Thyroid gland (tissue), 4 donors: ENCODE measurements at regions not wholly inside any gene's neighbourhood (a gene's known extent, or its start where the extent isn't known, plus 50 kb on each side); places are given as distances from the start of the nearest gene placed in this dataset.

ENCODE experiments used
- DNase-seq, 2 donors: peaks; one replicate each; pipeline ENCODE4 v3.0.0-alpha.2; 2019
- H3K27ac ChIP-seq, 3 donors: fragments of 200-600 bp; sonication (generic); 1 replicate in 2 of 3; 2 replicates in 1 of 3; pipeline ENCODE4 v1.5.1; 2016 to 2019; ENCODE audit warnings: mild to moderate bottlenecking in 1 of 3, moderate library complexity in 1 of 3
- H3K27me3 ChIP-seq: fragments of 200-600 bp; sonication (generic); one replicate; pipeline ENCODE4 v1.5.1; 2019
- H3K36me3 ChIP-seq, 2 donors: fragments of 200-600 bp; sonication (generic); one replicate each; pipeline ENCODE4 v1.5.1; 2016 to 2019
- H3K4me1 ChIP-seq, 2 donors: fragments of 200-600 bp; sonication (generic); one replicate each; pipeline ENCODE4 v1.5.1; 2017 to 2019
- H3K4me3 ChIP-seq, 3 donors: fragments of 200-600 bp; sonication (generic); replicated peaks in 1 of 3; 1 replicate in 2 of 3; 2 replicates in 1 of 3; pipeline ENCODE4 v1.5.1; 2016; ENCODE audit warnings: mild to moderate bottlenecking in 1 of 3
- H3K9me3 ChIP-seq: fragments of 200-600 bp; sonication (generic); one replicate; pipeline ENCODE4 v1.5.1; 2017
- CTCF ChIP-seq, 6 experiments: fragments of 200-600 bp in 3 of 6; fragments of 450-650 bp in 3 of 6; sonication (generic) in 3 of 6; IDR thresholded peaks; one replicate each; pipeline ENCODE4 v1.5.1; 2016 to 2019; ENCODE audit warnings: antibody characterized with exemption in 6 of 6, mild to moderate bottlenecking in 2 of 6, inconsistent platforms in 1 of 6, moderate library complexity in 1 of 6
- POLR2A ChIP-seq, 2 donors: fragments of 450-650 bp; IDR thresholded peaks; one replicate each; pipeline ENCODE4 v1.6.1; 2017; ENCODE audit warnings: antibody characterized with exemption in 2 of 2, mild to moderate bottlenecking in 2 of 2, moderate library complexity in 1 of 2
- WGBS, 2 donors: methylation state at CpG; one replicate each; pipeline ENCODE4 v1.1.5; 2017; 5-methylcytosine and 5-hydroxymethylcytosine counted together
- intact Hi-C: fragments of 100-400 bp; cut with DNase I; formaldehyde crosslinking; loops from one replicate; pipeline ENCODE4 v1.15.1; 2023

GRCh38 chr17:73783945-73784603 is 139.8 kb upstream of the SDK2 start:
- no peak for DNase-seq

GRCh38 chr17:73785496-73785895 is 141.3 kb upstream of the SDK2 start:
- intact Hi-C loops: no loop called here
- Histone ChIP-seq H3K36me3 (no peaks in the 10 kb centered on the region), H3K4me3 (no peak overlapping the region), H3K27me3 (no peaks in the 10 kb centered on the region), H3K4me1 (peaks cover 0 to 7% of the 10 kb centered on the region in 2 donors), H3K27ac (no peak overlapping the region), H3K9me3 (no peaks in the 10 kb centered on the region)
- no peak for DNase-seq
- no peak for TF ChIP-seq CTCF (IDR thresholded peaks at IDR 0.05)
- TF ChIP-seq POLR2A (IDR thresholded peaks at IDR 0.05): no peak
- 33 to 47% methylated on average over 12 of the region's 12 CpGs for WGBS, 2 donors

More at GRCh38 chr17:73783945-73784603, 139.8 kb upstream of the SDK2 start:
- intact Hi-C loops: no loop called here
- peaks cover 0 to 7% of the 10 kb centered on the region in 2 donors for H3K4me1 ChIP-seq
- no peak for TF ChIP-seq CTCF (IDR thresholded peaks at IDR 0.05)
- TF ChIP-seq POLR2A (IDR thresholded peaks at IDR 0.05): no peak
- no peaks in the 10 kb centered on the region for H3K9me3 ChIP-seq
- no peak overlapping the region for H3K27ac ChIP-seq
- no peaks in the 10 kb centered on the region for H3K36me3 ChIP-seq
- no peaks in the 10 kb centered on the region for H3K27me3 ChIP-seq
- 69 to 73% methylated on average over 9 to 11 of the region's 11 CpGs for WGBS, 2 donors
- no peak overlapping the region for H3K4me3 ChIP-seq

- Histone ChIP-seq H3K9me3 (no peaks in the 10 kb centered on the region), H3K36me3 (no peaks in the 10 kb centered on the region), H3K27ac (no peak overlapping the region), H3K27me3 (no peaks in the 10 kb centered on the region), H3K4me1 (peaks cover 0 to 7% of the 10 kb centered on the region in 2 donors), H3K4me3 (no peak overlapping the region)
- WGBS, 2 donors: 68 to 69% methylated on average over 17 of the region's 17 CpGs
- no peak for TF ChIP-seq POLR2A (IDR thresholded peaks at IDR 0.05)
- no peak for TF ChIP-seq CTCF (IDR thresholded peaks at IDR 0.05)
- intact Hi-C loops: no loop called here
- DNase-seq: no peak
These were observed 141.9 kb upstream of the SDK2 start for GRCh38 chr17:73785958-73786743.

GRCh38 chr17:73787076-73788059 is 143.1 kb upstream of the SDK2 start:
- no peaks in the 10 kb centered on the region for H3K27me3 ChIP-seq
- H3K4me3 ChIP-seq: no peak overlapping the region
- DNase-seq: no peak

More at GRCh38 chr17:73787076-73788059, 143.1 kb upstream of the SDK2 start:
- TF ChIP-seq CTCF (IDR thresholded peaks at IDR 0.05) (no peak), POLR2A (IDR thresholded peaks at IDR 0.05) (no peak)
- intact Hi-C loops: no loop called here
- Histone ChIP-seq H3K36me3 (no peaks in the 10 kb centered on the region), H3K9me3 (no peaks in the 10 kb centered on the region), H3K27ac (no peak overlapping the region), H3K4me1 (peaks cover 0 to 7% of the 10 kb centered on the region in 2 donors)
- WGBS, 2 donors: 53 to 67% methylated on average over 12 to 13 of the region's 13 CpGs
